Adrenal gland (tissue), 5 donors: ENCODE measurements at regions not wholly inside any gene's neighbourhood (a gene's known extent, or its start where the extent isn't known, plus 50 kb on each side); places are given as distances from the start of the nearest gene placed in this dataset.

Experiments used
- POLR2A ChIP-seq, 2 donors: fragments of 450-650 bp; IDR thresholded peaks; one replicate each; pipeline ENCODE4 v1.6.1; 2017; ENCODE audit warnings: antibody characterized with exemption in 2 of 2, mild to moderate bottlenecking in 2 of 2, moderate library complexity in 1 of 2
- TF ChIP-seq, protein P1 (sequence below), 6 experiments: fragments of 450-650 bp in 4 of 6; fragments of 200-600 bp in 2 of 6; sonication (generic) in 1 of 6; IDR thresholded peaks; 1 replicate in 5 of 6; 2 replicates in 1 of 6; pipeline versions ENCODE4 v1.5.1 to v1.8.0; 2016 to 2021; ENCODE audit warnings: antibody characterized with exemption in 6 of 6, mild to moderate bottlenecking in 2 of 6, moderate library complexity in 1 of 6
- donor health status: DM: no; HTN: no; CAD: no.

DNA sequence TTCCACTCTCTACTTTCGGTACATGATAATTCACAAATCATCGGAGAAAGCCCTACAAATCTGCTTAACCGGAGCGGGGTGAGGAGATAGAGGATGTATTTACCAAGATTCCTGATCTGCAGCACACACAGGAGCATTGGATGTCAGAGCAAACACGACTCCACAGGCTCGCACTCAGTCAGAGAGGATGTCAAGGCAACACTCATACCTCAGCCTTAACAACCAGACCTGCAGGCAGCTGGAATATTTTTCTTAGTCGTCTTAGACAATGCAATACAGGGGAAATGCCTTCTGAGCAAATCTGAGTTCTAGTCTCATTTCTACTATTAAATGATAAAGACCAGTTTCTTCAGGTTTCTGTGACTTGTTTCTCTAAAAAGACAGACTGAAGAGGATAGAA, 159.3 kb upstream of the CPNE8 start:
- TF ChIP-seq, protein P1, sequence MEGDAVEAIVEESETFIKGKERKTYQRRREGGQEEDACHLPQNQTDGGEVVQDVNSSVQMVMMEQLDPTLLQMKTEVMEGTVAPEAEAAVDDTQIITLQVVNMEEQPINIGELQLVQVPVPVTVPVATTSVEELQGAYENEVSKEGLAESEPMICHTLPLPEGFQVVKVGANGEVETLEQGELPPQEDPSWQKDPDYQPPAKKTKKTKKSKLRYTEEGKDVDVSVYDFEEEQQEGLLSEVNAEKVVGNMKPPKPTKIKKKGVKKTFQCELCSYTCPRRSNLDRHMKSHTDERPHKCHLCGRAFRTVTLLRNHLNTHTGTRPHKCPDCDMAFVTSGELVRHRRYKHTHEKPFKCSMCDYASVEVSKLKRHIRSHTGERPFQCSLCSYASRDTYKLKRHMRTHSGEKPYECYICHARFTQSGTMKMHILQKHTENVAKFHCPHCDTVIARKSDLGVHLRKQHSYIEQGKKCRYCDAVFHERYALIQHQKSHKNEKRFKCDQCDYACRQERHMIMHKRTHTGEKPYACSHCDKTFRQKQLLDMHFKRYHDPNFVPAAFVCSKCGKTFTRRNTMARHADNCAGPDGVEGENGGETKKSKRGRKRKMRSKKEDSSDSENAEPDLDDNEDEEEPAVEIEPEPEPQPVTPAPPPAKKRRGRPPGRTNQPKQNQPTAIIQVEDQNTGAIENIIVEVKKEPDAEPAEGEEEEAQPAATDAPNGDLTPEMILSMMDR (IDR thresholded peaks at IDR 0.05), result no peak
- no peak for TF ChIP-seq POLR2A (IDR thresholded peaks at IDR 0.05)
